Loucy (cell line): ENCODE measurements at regions not wholly inside any gene's neighbourhood (a gene's known extent, or its start where the extent isn't known, plus 50 kb on each side); places are given as distances from the start of the nearest gene placed in this dataset.

Source experiments
- H2AFZ ChIP-seq: fragments of 200-600 bp; sonication (generic); 2 replicates; pipeline ENCODE4 v1.6.0; 2016; ENCODE audit warnings: antibody characterized with exemption, mild to moderate bottlenecking, low read length, moderate library complexity
- H3F3A ChIP-seq: fragments of 200-600 bp; 2 replicates; pipeline ENCODE4 v1.6.0; 2016; ENCODE audit warnings: antibody characterized with exemption, low read depth, mild to moderate bottlenecking
- H3K27me3 ChIP-seq: fragments of 200-600 bp; sonication (generic); 2 replicates; pipeline ENCODE4 v1.6.1; 2014; ENCODE audit warnings: low read length, mild to moderate bottlenecking; ENCODE audit not compliant: insufficient read depth, poor library complexity, severe bottlenecking
- H3K36me3 ChIP-seq: fragments of 200-600 bp; sonication (generic); 2 replicates; pipeline ENCODE4 v1.6.1; 2016; ENCODE audit warnings: low read length; ENCODE audit not compliant: insufficient read depth
- H3K4me1 ChIP-seq: fragments of 200-600 bp; sonication (generic); 2 replicates; pipeline ENCODE4 v1.5.1; 2014; ENCODE audit warnings: low read length, mild to moderate bottlenecking; ENCODE audit not compliant: insufficient read depth, poor library complexity, severe bottlenecking
- H3K4me2 ChIP-seq: fragments of 200-600 bp; sonication (generic); 2 replicates; pipeline ENCODE4 v1.6.0; 2014; ENCODE audit warnings: antibody characterized with exemption, low read length, low read depth, mild to moderate bottlenecking; ENCODE audit not compliant: poor library complexity, severe bottlenecking
- H3K4me3 ChIP-seq: fragments of 200-600 bp; sonication (generic); 2 replicates; pipeline ENCODE4 v1.5.1; 2014; ENCODE audit warnings: low read length, mild to moderate bottlenecking, mixed read lengths; ENCODE audit not compliant: poor library complexity, severe bottlenecking
- H3K79me2 ChIP-seq: fragments of 200-600 bp; sonication (generic); 2 replicates; pipeline ENCODE4 v1.6.1; 2014; ENCODE audit warnings: low read length; ENCODE audit not compliant: insufficient read depth
- H3K9ac ChIP-seq: fragments of 200-600 bp; sonication (generic); 2 replicates; pipeline ENCODE4 v1.6.0; 2014; ENCODE audit warnings: mild to moderate bottlenecking, low read depth, low read length, moderate library complexity; ENCODE audit not compliant: poor library complexity, severe bottlenecking
- H3K9me2 ChIP-seq: fragments of 200-600 bp; sonication (generic); replicated peaks from 2 replicates; pipeline ENCODE4 v1.6.1; 2016; ENCODE audit warnings: low read depth, low read length, mixed read lengths
- H3K9me3 ChIP-seq: fragments of 200-600 bp; sonication (generic); 2 replicates; pipeline ENCODE4 v1.6.1; 2014; ENCODE audit warnings: mild to moderate bottlenecking, antibody characterized with exemption, low read length, low read depth; ENCODE audit not compliant: insufficient read depth
- H4K20me1 ChIP-seq: fragments of 200-600 bp; sonication (generic); 2 replicates; pipeline ENCODE4 v1.6.0; 2014; ENCODE audit warnings: antibody characterized with exemption, low read length, mild to moderate bottlenecking; ENCODE audit not compliant: insufficient read depth, poor library complexity, severe bottlenecking
- EZH2phosphoT487 ChIP-seq: fragments of 200-600 bp; IDR thresholded peaks from 2 replicates; pipeline ENCODE4 v1.6.1; 2018; ENCODE audit warnings: antibody characterized with exemption, mild to moderate bottlenecking, moderate library complexity, borderline replicate concordance
- TF ChIP-seq, protein P1 (sequence below): fragments of 200-600 bp; sonication (generic); conservative IDR thresholded peaks from 2 replicates; pipeline ENCODE4 v1.5.1; 2014; ENCODE audit warnings: mild to moderate bottlenecking, antibody characterized with exemption, low read length

GRCh38 chr2:161556440-161556839 lies 67.8 kb upstream of the SLC4A10 start:
- no peaks in the 10 kb centered on the region for H3F3A ChIP-seq
- no peaks in the 10 kb centered on the region for H3K36me3 ChIP-seq
- no peaks in the 10 kb centered on the region for H3K27me3 ChIP-seq
- H3K9me3 ChIP-seq: no peaks in the 10 kb centered on the region
- no peaks in the 10 kb centered on the region for H3K9me2 ChIP-seq
- no peak overlapping the region for H3K4me3 ChIP-seq
- TF ChIP-seq EZH2phosphoT487: no peak
- TF ChIP-seq, protein P1, sequence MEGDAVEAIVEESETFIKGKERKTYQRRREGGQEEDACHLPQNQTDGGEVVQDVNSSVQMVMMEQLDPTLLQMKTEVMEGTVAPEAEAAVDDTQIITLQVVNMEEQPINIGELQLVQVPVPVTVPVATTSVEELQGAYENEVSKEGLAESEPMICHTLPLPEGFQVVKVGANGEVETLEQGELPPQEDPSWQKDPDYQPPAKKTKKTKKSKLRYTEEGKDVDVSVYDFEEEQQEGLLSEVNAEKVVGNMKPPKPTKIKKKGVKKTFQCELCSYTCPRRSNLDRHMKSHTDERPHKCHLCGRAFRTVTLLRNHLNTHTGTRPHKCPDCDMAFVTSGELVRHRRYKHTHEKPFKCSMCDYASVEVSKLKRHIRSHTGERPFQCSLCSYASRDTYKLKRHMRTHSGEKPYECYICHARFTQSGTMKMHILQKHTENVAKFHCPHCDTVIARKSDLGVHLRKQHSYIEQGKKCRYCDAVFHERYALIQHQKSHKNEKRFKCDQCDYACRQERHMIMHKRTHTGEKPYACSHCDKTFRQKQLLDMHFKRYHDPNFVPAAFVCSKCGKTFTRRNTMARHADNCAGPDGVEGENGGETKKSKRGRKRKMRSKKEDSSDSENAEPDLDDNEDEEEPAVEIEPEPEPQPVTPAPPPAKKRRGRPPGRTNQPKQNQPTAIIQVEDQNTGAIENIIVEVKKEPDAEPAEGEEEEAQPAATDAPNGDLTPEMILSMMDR: peak; percentile 58
- no peak overlapping the region for H3K9ac ChIP-seq
- H2AFZ ChIP-seq: no peak overlapping the region
- no peaks in the 10 kb centered on the region for H3K79me2 ChIP-seq
- H3K4me1 ChIP-seq: no peaks in the 10 kb centered on the region
- H4K20me1 ChIP-seq: no peaks in the 10 kb centered on the region
- H3K4me2 ChIP-seq: no peak overlapping the region

DNA sequence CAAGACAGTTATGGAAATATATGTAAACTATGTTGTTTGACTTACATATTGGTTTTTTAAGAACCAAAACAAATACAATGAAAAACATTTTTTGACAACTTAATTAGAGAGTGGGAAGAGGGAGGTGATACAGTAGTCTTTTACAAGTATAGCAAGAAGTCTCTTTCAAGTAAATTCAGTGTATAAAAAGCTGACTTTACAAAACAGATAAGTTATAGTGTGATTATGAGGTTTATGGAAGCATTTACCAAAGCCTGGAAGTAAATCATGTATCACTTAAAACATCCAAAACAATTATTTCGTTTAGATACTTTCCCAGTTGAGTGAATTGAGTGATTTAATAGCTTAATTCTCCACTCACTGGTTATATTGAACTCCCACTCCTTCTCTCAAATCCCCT lies 66.7 kb upstream of the SLC4A10 start:
- no peak overlapping the region for H3K4me2 ChIP-seq
- H3K27me3 ChIP-seq: no peaks in the 10 kb centered on the region
- no peaks in the 10 kb centered on the region for H3F3A ChIP-seq
- H2AFZ ChIP-seq: no peak overlapping the region
- H3K4me3 ChIP-seq: no peak overlapping the region
- no peak for TF ChIP-seq EZH2phosphoT487
- TF ChIP-seq, protein P1: no peak
- H3K36me3 ChIP-seq: no peaks in the 10 kb centered on the region
- no peaks in the 10 kb centered on the region for H4K20me1 ChIP-seq
- no peaks in the 10 kb centered on the region for H3K9me2 ChIP-seq
- H3K9ac ChIP-seq: no peak overlapping the region
- H3K9me3 ChIP-seq: no peaks in the 10 kb centered on the region
- no peaks in the 10 kb centered on the region for H3K79me2 ChIP-seq
- H3K4me1 ChIP-seq: no peaks in the 10 kb centered on the region

DNA sequence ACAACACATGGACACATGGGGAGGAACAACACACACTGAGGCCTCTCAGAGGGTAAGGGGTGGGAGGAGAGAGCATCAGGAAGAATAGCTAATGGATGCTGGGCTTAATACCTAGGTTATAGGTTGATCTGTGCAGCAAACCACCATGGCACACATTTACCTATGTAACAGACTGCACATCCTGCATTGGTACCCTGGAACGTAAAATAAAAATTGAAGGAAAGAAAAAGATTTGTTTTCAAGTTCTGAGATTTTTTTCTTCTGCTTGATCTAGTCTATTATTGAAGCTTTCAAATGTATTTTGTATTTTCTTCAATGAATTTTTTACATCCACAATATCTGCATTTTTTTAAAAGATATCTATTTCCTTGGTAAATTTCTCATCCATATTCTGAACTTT lies 59.3 kb upstream of the SLC4A10 start:
- Histone ChIP-seq H3K9me2 (no peaks in the 10 kb centered on the region), H4K20me1 (no peaks in the 10 kb centered on the region), H3K27me3 (no peaks in the 10 kb centered on the region), H2AFZ (no peak overlapping the region), H3K4me3 (no peak overlapping the region), H3F3A (no peaks in the 10 kb centered on the region), H3K36me3 (no peaks in the 10 kb centered on the region), H3K4me1 (no peaks in the 10 kb centered on the region), H3K9ac (no peak overlapping the region), H3K9me3 (no peaks in the 10 kb centered on the region; the same call in 1 of the 2 replicates), H3K79me2 (no peaks in the 10 kb centered on the region), H3K4me2 (no peak overlapping the region)
- no peak for TF ChIP-seq EZH2phosphoT487
- TF ChIP-seq, protein P1: no peak
